Uterus (tissue), 2 donors: ENCODE measurements at regions not wholly inside any gene's neighbourhood (a gene's known extent, or its start where the extent isn't known, plus 50 kb on each side); places are given as distances from the start of the nearest gene placed in this dataset.

Source experiments
- CTCF ChIP-seq, 4 experiments: fragments of 200-600 bp in 2 of 4; fragments of 450-650 bp in 2 of 4; sonication (generic) in 2 of 4; IDR thresholded peaks; one replicate each; pipeline ENCODE4 v1.5.1; 2016 to 2019; ENCODE audit warnings: antibody characterized with exemption in 4 of 4, mild to moderate bottlenecking in 2 of 4, moderate library complexity in 1 of 4
- POLR2A ChIP-seq, 2 donors: fragments of 450-650 bp; IDR thresholded peaks; one replicate each; pipeline ENCODE4 v1.6.1; 2016; ENCODE audit warnings: antibody characterized with exemption in 2 of 2, mild to moderate bottlenecking in 1 of 2, moderate library complexity in 1 of 2

DNA sequence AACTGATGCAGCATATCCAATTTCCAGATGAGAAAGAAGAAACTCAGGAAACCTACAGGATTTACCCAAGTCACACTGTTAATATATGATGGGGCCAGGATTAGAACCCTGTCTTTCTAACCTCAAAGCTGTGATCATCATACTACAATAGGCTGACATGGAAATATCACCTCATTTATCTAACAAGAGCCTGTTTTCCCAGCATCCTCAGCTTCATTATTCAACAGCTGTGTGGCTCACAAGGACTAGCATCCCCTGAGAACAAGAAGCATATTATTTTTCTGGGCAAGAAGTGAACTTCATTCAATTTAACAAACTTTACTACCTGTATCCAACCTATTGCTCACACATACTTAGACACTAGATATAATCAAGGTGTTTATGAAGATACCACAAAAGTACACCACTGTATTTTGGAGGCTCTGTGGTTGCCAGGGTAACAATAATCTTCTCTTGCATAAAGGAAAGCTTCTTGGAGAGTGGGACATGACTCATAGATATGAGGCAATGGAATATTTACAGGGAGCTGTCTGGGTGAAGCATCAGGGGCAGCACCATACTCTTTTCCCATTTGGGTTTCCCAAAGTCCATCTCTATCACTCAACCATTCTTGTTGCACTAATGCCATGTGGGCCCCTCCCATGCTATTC, 218.2 kb downstream of the RAD51AP2 start:
- no peak for TF ChIP-seq POLR2A (IDR thresholded peaks at IDR 0.05)
- no peak for TF ChIP-seq CTCF (IDR thresholded peaks at IDR 0.05)
